ENCODE measurements at regions not wholly inside any gene's neighbourhood (a gene's known extent, or its start where the extent isn't known, plus 50 kb on each side); places are given as distances from the start of the nearest gene placed in this dataset.

GRCh38 chr2:155294358-155294757, 595.9 kb downstream of the KCNJ3 start:
- Mint-ChIP-seq H3K36me3 (ENCODE audit: low read depth) (no peaks in the 10 kb centered on the region), H3K27me3 (ENCODE audit: low read depth) (no peaks in the 10 kb centered on the region), H3K27ac (no peak overlapping the region), H3K4me3 (no peak overlapping the region), H3K4me1 (ENCODE audit: low read depth) (no peaks in the 10 kb centered on the region), H3K9me3 (no peaks in the 10 kb centered on the region)
- DNase-seq = no peak
- intact Hi-C loops (cut with micrococcal nuclease) = no loop called here
- CTCF ChIA-PET = no interaction called here

GRCh38 chr2:155281907-155282306, 583.4 kb downstream of the KCNJ3 start:
- CTCF ChIA-PET = no interaction called here
- no peak overlapping the region for H3K27ac Mint-ChIP-seq
- H3K36me3 Mint-ChIP-seq (ENCODE audit: low read depth) = no peaks in the 10 kb centered on the region
- H3K4me3 Mint-ChIP-seq = no peak overlapping the region
- DNase-seq = no peak
- no peaks in the 10 kb centered on the region for H3K9me3 Mint-ChIP-seq
- intact Hi-C loops (cut with micrococcal nuclease) = no loop called here
- no peaks in the 10 kb centered on the region for H3K27me3 Mint-ChIP-seq (ENCODE audit: low read depth)
- H3K4me1 Mint-ChIP-seq (ENCODE audit: low read depth) = no peaks in the 10 kb centered on the region

- DNase-seq = no peak
- intact Hi-C loops (cut with micrococcal nuclease) = no loop called here
- H3K9me3 Mint-ChIP-seq = no peaks in the 10 kb centered on the region
- no peak overlapping the region for H3K4me3 Mint-ChIP-seq
- H3K36me3 Mint-ChIP-seq (ENCODE audit: low read depth) = no peaks in the 10 kb centered on the region
- no peaks in the 10 kb centered on the region for H3K27me3 Mint-ChIP-seq (ENCODE audit: low read depth)
- H3K27ac Mint-ChIP-seq = no peak overlapping the region
- CTCF ChIA-PET = no interaction called here
- no peaks in the 10 kb centered on the region for H3K4me1 Mint-ChIP-seq (ENCODE audit: low read depth)
Observed at GRCh38 chr2:155273323-155273722, 574.8 kb downstream of the KCNJ3 start.

- H3K4me3 Mint-ChIP-seq = no peak overlapping the region
- H3K27me3 Mint-ChIP-seq (ENCODE audit: low read depth) = no peaks in the 10 kb centered on the region
- CTCF ChIA-PET = no interaction called here
- intact Hi-C loops (cut with micrococcal nuclease) = no loop called here
- no peak for DNase-seq
- H3K36me3 Mint-ChIP-seq (ENCODE audit: low read depth) = no peaks in the 10 kb centered on the region
- H3K9me3 Mint-ChIP-seq = peaks cover 2% of the 10 kb centered on the region
- H3K27ac Mint-ChIP-seq = no peak overlapping the region
- H3K4me1 Mint-ChIP-seq (ENCODE audit: low read depth) = no peaks in the 10 kb centered on the region
Observed at GRCh38 chr2:155266583-155266982, 568.1 kb downstream of the KCNJ3 start.

- Mint-ChIP-seq H3K4me3 (no peak overlapping the region), H3K36me3 (ENCODE audit: low read depth) (no peaks in the 10 kb centered on the region), H3K27me3 (ENCODE audit: low read depth) (no peaks in the 10 kb centered on the region), H3K4me1 (ENCODE audit: low read depth) (no peaks in the 10 kb centered on the region), H3K9me3 (peaks cover 2% of the 10 kb centered on the region), H3K27ac (no peak overlapping the region)
- intact Hi-C loops (cut with micrococcal nuclease) = no loop called here
- no peak for DNase-seq
- CTCF ChIA-PET = no interaction called here
Observed at GRCh38 chr2:155266109-155266508, 567.6 kb downstream of the KCNJ3 start.

- Mint-ChIP-seq H3K9me3 (no peaks in the 10 kb centered on the region), H3K27ac (no peak overlapping the region), H3K4me1 (ENCODE audit: low read depth) (no peaks in the 10 kb centered on the region), H3K27me3 (ENCODE audit: low read depth) (no peaks in the 10 kb centered on the region), H3K4me3 (no peak overlapping the region), H3K36me3 (ENCODE audit: low read depth) (no peaks in the 10 kb centered on the region)
- DNase-seq = no peak
- intact Hi-C loops (cut with micrococcal nuclease) = loop anchor here (10.0 kb wide), 1 partner anchor 632 kb away; no protein-coding TSS in a partner anchor
- CTCF ChIA-PET = no interaction called here
Observed at GRCh38 chr2:155256803-155257202, 558.3 kb downstream of the KCNJ3 start.

- no peak for DNase-seq
- Mint-ChIP-seq H3K4me3 (no peak overlapping the region), H3K36me3 (ENCODE audit: low read depth) (no peaks in the 10 kb centered on the region), H3K9me3 (no peaks in the 10 kb centered on the region), H3K27me3 (ENCODE audit: low read depth) (no peaks in the 10 kb centered on the region), H3K4me1 (ENCODE audit: low read depth) (no peaks in the 10 kb centered on the region), H3K27ac (no peak overlapping the region)
- CTCF ChIA-PET = no interaction called here
- intact Hi-C loops (cut with micrococcal nuclease) = loop anchor here (1.0 to 10.0 kb wide), 2 partner anchors 626 to 797 kb away; no protein-coding TSS in a partner anchor
Observed at GRCh38 chr2:155250800-155251199, 552.3 kb downstream of the KCNJ3 start.

GRCh38 chr2:155240176-155240575, 541.7 kb downstream of the KCNJ3 start:
- Mint-ChIP-seq H3K36me3 (ENCODE audit: low read depth) (no peaks in the 10 kb centered on the region), H3K4me1 (ENCODE audit: low read depth) (no peaks in the 10 kb centered on the region), H3K9me3 (no peaks in the 10 kb centered on the region), H3K4me3 (no peak overlapping the region), H3K27me3 (ENCODE audit: low read depth) (no peaks in the 10 kb centered on the region), H3K27ac (no peak overlapping the region)
- intact Hi-C loops (cut with micrococcal nuclease) = no loop called here
- no peak for DNase-seq
- CTCF ChIA-PET = no interaction called here

- H3K4me3 Mint-ChIP-seq = no peak overlapping the region
- H3K27me3 Mint-ChIP-seq (ENCODE audit: low read depth) = no peaks in the 10 kb centered on the region
- no peak for DNase-seq
- no peaks in the 10 kb centered on the region for H3K36me3 Mint-ChIP-seq (ENCODE audit: low read depth)
- CTCF ChIA-PET = no interaction called here
- no peak overlapping the region for H3K27ac Mint-ChIP-seq
- intact Hi-C loops (cut with micrococcal nuclease) = no loop called here
- no peaks in the 10 kb centered on the region for H3K4me1 Mint-ChIP-seq (ENCODE audit: low read depth)
- H3K9me3 Mint-ChIP-seq = peaks cover 1% of the 10 kb centered on the region
Observed at GRCh38 chr2:155235710-155236109, 537.2 kb downstream of the KCNJ3 start.

- intact Hi-C loops (cut with micrococcal nuclease) = no loop called here
- H3K27ac Mint-ChIP-seq = no peak overlapping the region
- H3K27me3 Mint-ChIP-seq (ENCODE audit: low read depth) = no peaks in the 10 kb centered on the region
- H3K4me3 Mint-ChIP-seq = no peak overlapping the region
- H3K36me3 Mint-ChIP-seq (ENCODE audit: low read depth) = no peaks in the 10 kb centered on the region
- no peak for DNase-seq
- CTCF ChIA-PET = no interaction called here
- H3K9me3 Mint-ChIP-seq = peaks cover 1% of the 10 kb centered on the region
- no peaks in the 10 kb centered on the region for H3K4me1 Mint-ChIP-seq (ENCODE audit: low read depth)
Observed at GRCh38 chr2:155223781-155224406, 525.4 kb downstream of the KCNJ3 start.

- intact Hi-C loops (cut with micrococcal nuclease) = no loop called here
- DNase-seq = no peak
- H3K27me3 Mint-ChIP-seq (ENCODE audit: low read depth) = no peaks in the 10 kb centered on the region
- H3K36me3 Mint-ChIP-seq (ENCODE audit: low read depth) = no peaks in the 10 kb centered on the region
- H3K27ac Mint-ChIP-seq = no peak overlapping the region
- CTCF ChIA-PET = no interaction called here
- no peaks in the 10 kb centered on the region for H3K4me1 Mint-ChIP-seq (ENCODE audit: low read depth)
- no peak overlapping the region for H3K4me3 Mint-ChIP-seq
- H3K9me3 Mint-ChIP-seq = no peaks in the 10 kb centered on the region
Observed at GRCh38 chr2:155218945-155219344, 520.5 kb downstream of the KCNJ3 start.

GRCh38 chr2:155218292-155218924, 519.9 kb downstream of the KCNJ3 start:
- intact Hi-C loops (cut with micrococcal nuclease) = no loop called here
- no peaks in the 10 kb centered on the region for H3K27me3 Mint-ChIP-seq (ENCODE audit: low read depth)
- no peak overlapping the region for H3K27ac Mint-ChIP-seq
- no peaks in the 10 kb centered on the region for H3K36me3 Mint-ChIP-seq (ENCODE audit: low read depth)
- no peak overlapping the region for H3K4me3 Mint-ChIP-seq
- H3K9me3 Mint-ChIP-seq = no peaks in the 10 kb centered on the region
- CTCF ChIA-PET = no interaction called here
- DNase-seq = no peak
- no peaks in the 10 kb centered on the region for H3K4me1 Mint-ChIP-seq (ENCODE audit: low read depth)

- CTCF ChIA-PET = interaction anchor here (0.6 kb wide), 2 partner anchors 576 to 896 kb away, joined by 3 to 4 read pairs; no protein-coding TSS in a partner anchor
- no peaks in the 10 kb centered on the region for H3K27me3 Mint-ChIP-seq (ENCODE audit: low read depth)
- H3K36me3 Mint-ChIP-seq (ENCODE audit: low read depth) = no peaks in the 10 kb centered on the region
- H3K4me3 Mint-ChIP-seq = no peak overlapping the region
- intact Hi-C loops (cut with micrococcal nuclease) = no loop called here
- no peak for DNase-seq
- peaks cover 2% of the 10 kb centered on the region for H3K9me3 Mint-ChIP-seq
- H3K4me1 Mint-ChIP-seq (ENCODE audit: low read depth) = no peaks in the 10 kb centered on the region
- no peak overlapping the region for H3K27ac Mint-ChIP-seq
Observed at GRCh38 chr2:155215037-155215707, 516.7 kb downstream of the KCNJ3 start.
